H9 (cell line): ENCODE measurements at regions not wholly inside any gene's neighbourhood (a gene's known extent, or its start where the extent isn't known, plus 50 kb on each side); places are given as distances from the start of the nearest gene placed in this dataset.
A peak's percentile ranks its signal among the peaks of the same experiment; 100 is the strongest.

Experiments
- DNase-seq: peaks from one replicate; pipeline ENCODE4 v3.0.0-alpha.2; 2017
- H2AFZ ChIP-seq: one replicate; pipeline ENCODE4 v1.6.1; 2013; ENCODE audit warnings: mild to moderate bottlenecking, low read length, control low read depth, moderate library complexity
- H2AK5ac ChIP-seq: 2 replicates; pipeline ENCODE4 v1.6.1; 2013; ENCODE audit warnings: low read length, control low read depth, mixed read lengths; ENCODE audit not compliant: insufficient read length
- H2BK120ac ChIP-seq: one replicate; pipeline ENCODE4 v1.6.1; 2013; ENCODE audit warnings: low read depth, mild to moderate bottlenecking, low read length, control low read depth, inconsistent platforms; ENCODE audit not compliant: poor library complexity, severe bottlenecking
- H2BK12ac ChIP-seq: 2 replicates; pipeline ENCODE4 v1.6.1; 2013; ENCODE audit warnings: low read length, control low read depth, mixed read lengths, low read depth; ENCODE audit not compliant: insufficient read length
- H2BK15ac ChIP-seq: 2 replicates; pipeline ENCODE4 v1.6.1; 2013; ENCODE audit warnings: low read depth, low read length, control low read depth
- H2BK20ac ChIP-seq: one replicate; pipeline ENCODE4 v1.6.1; 2013; ENCODE audit warnings: low read depth, mild to moderate bottlenecking, low read length, control low read depth, inconsistent platforms; ENCODE audit not compliant: poor library complexity, severe bottlenecking
- H2BK5ac ChIP-seq: 2 replicates; pipeline ENCODE4 v1.6.1; 2013; ENCODE audit warnings: low read length, control low read depth, mixed read lengths; ENCODE audit not compliant: insufficient read length
- H3K14ac ChIP-seq: 2 replicates; pipeline ENCODE4 v1.6.1; 2013; ENCODE audit warnings: low read length, control low read depth; ENCODE audit not compliant: insufficient read depth
- H3K18ac ChIP-seq: 2 replicates; pipeline ENCODE4 v1.6.1; 2013; ENCODE audit warnings: low read depth, mild to moderate bottlenecking, mixed read lengths, low read length, control low read depth; ENCODE audit not compliant: insufficient read length
- H3K23ac ChIP-seq: 2 replicates; pipeline ENCODE4 v1.6.1; 2013; ENCODE audit warnings: low read length, control low read depth, mixed read lengths, low read depth; ENCODE audit not compliant: insufficient read length
- H3K23me2 ChIP-seq: 2 replicates; pipeline ENCODE4 v1.6.1; 2013; ENCODE audit warnings: low read depth, mild to moderate bottlenecking, mixed read lengths, low read length, control low read depth; ENCODE audit not compliant: insufficient read length, poor library complexity, severe bottlenecking
- H3K27ac ChIP-seq: 2 replicates; pipeline ENCODE4 v1.5.1; 2013; ENCODE audit warnings: low read length, control low read depth, mixed read lengths, low read depth; ENCODE audit not compliant: insufficient read length
- H3K27me3 ChIP-seq: 2 replicates; pipeline ENCODE4 v1.6.1; 2013; ENCODE audit warnings: low read length, control low read depth, inconsistent platforms; ENCODE audit not compliant: insufficient read depth
- H3K4ac ChIP-seq: 2 replicates; pipeline ENCODE4 v1.6.1; 2013; ENCODE audit warnings: low read depth, mild to moderate bottlenecking, control low read depth, inconsistent platforms, low read length, moderate library complexity
- H3K4me1 ChIP-seq: 2 replicates; pipeline ENCODE4 v1.6.1; 2013; ENCODE audit warnings: low read length, control low read depth, inconsistent platforms; ENCODE audit not compliant: insufficient read depth
- H3K4me2 ChIP-seq: 2 replicates; pipeline ENCODE4 v1.6.1; 2013; ENCODE audit warnings: low read length, control low read depth, mixed read lengths; ENCODE audit not compliant: insufficient read length, insufficient read depth
- H3K56ac ChIP-seq: 2 replicates; pipeline ENCODE4 v1.6.1; 2013; ENCODE audit warnings: low read depth, mild to moderate bottlenecking, mixed read lengths, low read length, control low read depth; ENCODE audit not compliant: insufficient read length
- H3K79me1 ChIP-seq: 2 replicates; pipeline ENCODE4 v1.6.1; 2013; ENCODE audit warnings: low read depth, mild to moderate bottlenecking, moderate library complexity, low read length, control low read depth, inconsistent platforms; ENCODE audit not compliant: insufficient read depth, poor library complexity, severe bottlenecking
- H3K79me2 ChIP-seq: 2 replicates; pipeline ENCODE4 v1.6.1; 2013; ENCODE audit warnings: low read length, control low read depth, inconsistent platforms; ENCODE audit not compliant: insufficient read depth
- H3K9ac ChIP-seq: 2 replicates; pipeline ENCODE4 v1.6.1; 2013; ENCODE audit warnings: low read length, control low read depth, mixed read lengths; ENCODE audit not compliant: insufficient read length; ENCODE audit errors: extremely low read depth
- H3K9me3 ChIP-seq: one replicate; pipeline ENCODE4 v1.6.1; 2013; ENCODE audit warnings: low read depth, low read length, inconsistent platforms; ENCODE audit not compliant: control insufficient read depth
- H3T11ph ChIP-seq: one replicate; pipeline ENCODE4 v1.6.1; 2013; ENCODE audit warnings: mild to moderate bottlenecking, low read length, control low read depth, inconsistent platforms
- H4K20me1 ChIP-seq: one replicate; pipeline ENCODE4 v1.6.1; 2013; ENCODE audit not compliant: control insufficient read depth, insufficient read length, insufficient read depth
- H4K5ac ChIP-seq: 2 replicates; pipeline ENCODE4 v1.6.1; 2013; ENCODE audit warnings: low read depth, mild to moderate bottlenecking, mixed read lengths, low read length, control low read depth; ENCODE audit not compliant: insufficient read length
- H4K8ac ChIP-seq: replicated peaks from 2 replicates; pipeline ENCODE4 v1.6.1; 2013; ENCODE audit warnings: low read length, control low read depth, mixed read lengths, low read depth; ENCODE audit not compliant: insufficient read length
- H4K91ac ChIP-seq: 2 replicates; pipeline ENCODE4 v1.6.1; 2013; ENCODE audit warnings: low read depth, mild to moderate bottlenecking, moderate library complexity, mixed read lengths, low read length, control low read depth; ENCODE audit not compliant: insufficient read length
- H3K27ac Mint-ChIP-seq, 3 experiments: 2 replicates in 2 of 3; 3 replicates in 1 of 3; pipeline ENCODE4 v1.8.0; 2020 to 2021; ENCODE audit warnings: mixed read lengths in 3 of 3, mild to moderate bottlenecking in 1 of 3, moderate library complexity in 1 of 3
- H3K27me3 Mint-ChIP-seq: 2 replicates; pipeline ENCODE4 v1.8.0; 2021; ENCODE audit warnings: low read depth, mild to moderate bottlenecking, moderate library complexity, mixed read lengths
- H3K36me3 Mint-ChIP-seq, 3 experiments: 2 replicates in 2 of 3; 3 replicates in 1 of 3; pipeline ENCODE4 v1.8.0; 2020 to 2021; ENCODE audit warnings: low read depth in 3 of 3, mixed read lengths in 3 of 3; ENCODE audit not compliant: insufficient read depth in 1 of 3
- H3K4me1 Mint-ChIP-seq, 2 experiments: 2 replicates each; pipeline ENCODE4 v1.8.0; 2020; ENCODE audit warnings: mixed read lengths in 2 of 2
- H3K4me3 Mint-ChIP-seq, 2 experiments: 2 replicates in 1 of 2; 3 replicates in 1 of 2; pipeline ENCODE4 v1.8.0; 2020 to 2021; ENCODE audit warnings: mild to moderate bottlenecking in 2 of 2, mixed read lengths in 2 of 2, moderate library complexity in 1 of 2
- H3K9me3 Mint-ChIP-seq, 2 experiments: 2 replicates in 1 of 2; 3 replicates in 1 of 2; pipeline ENCODE4 v1.8.0; 2020; ENCODE audit warnings: mild to moderate bottlenecking in 2 of 2, mixed read lengths in 2 of 2, moderate library complexity in 1 of 2
- CTCF ChIP-seq: fragments of 200-600 bp; sonication (generic); conservative IDR thresholded peaks from 3 replicates; pipeline ENCODE4 v1.8.0; 2021; ENCODE audit warnings: antibody characterized with exemption, mild to moderate bottlenecking

GRCh38 chr14:86532219-86532618, 1002.3 kb downstream of the FLRT2 start:
- Histone ChIP-seq H3K9ac (no peak overlapping the region), H3K4me2 (no peak overlapping the region), H3K56ac (no peak overlapping the region), H3K18ac (no peak overlapping the region), H2BK12ac (no peak overlapping the region), H2AK5ac (no peak overlapping the region), H3K79me2 (no peaks in the 10 kb centered on the region), H3K79me1 (no peaks in the 10 kb centered on the region), H3K14ac (no peak overlapping the region), H2BK120ac (no peak overlapping the region), H3T11ph (no peak overlapping the region), H4K5ac (no peak overlapping the region), H3K23ac (no peak overlapping the region), H4K91ac (no peak overlapping the region), H3K4ac (no peak overlapping the region), H2BK20ac (no peak overlapping the region), H4K20me1 (no peaks in the 10 kb centered on the region), H3K23me2 (no peaks in the 10 kb centered on the region), H3K9me3 (no peaks in the 10 kb centered on the region), H3K4me1 (no peaks in the 10 kb centered on the region), H3K27ac (no peak overlapping the region), H3K27me3 (no peaks in the 10 kb centered on the region), H2BK15ac (0 out of 2 replicates have a peak overlapping the region, but pooled peaks have one; percentile 52), H4K8ac (no peak overlapping the region), H2BK5ac (no peak overlapping the region), H2AFZ (no peak overlapping the region)
- no peaks in the 10 kb centered on the region for H3K9me3 Mint-ChIP-seq
- no peaks in the 10 kb centered on the region for H3K36me3 Mint-ChIP-seq
- no peaks in the 10 kb centered on the region for H3K27me3 Mint-ChIP-seq
- no peak overlapping the region for H3K4me3 Mint-ChIP-seq
- TF ChIP-seq CTCF = no peak
- no peak for DNase-seq
- no peaks in the 10 kb centered on the region for H3K4me1 Mint-ChIP-seq
- H3K27ac Mint-ChIP-seq = no peak overlapping the region; a peak in 1 of 7 replicates
